Fibroblast of lung (primary cell): ENCODE measurements at regions not wholly inside any gene's neighbourhood (a gene's known extent, or its start where the extent isn't known, plus 50 kb on each side); places are given as distances from the start of the nearest gene placed in this dataset.

Source experiments
- CTCF ChIP-seq, 2 donors: IDR thresholded peaks in 1 of 2; conservative IDR thresholded peaks in 1 of 2; 1 replicate in 1 of 2; 2 replicates in 1 of 2; pipeline ENCODE4 v1.5.1; 2011 to 2012; ENCODE audit warnings: low read length in 2 of 2, control low read depth in 1 of 2, inconsistent platforms in 1 of 2, low read depth in 1 of 2, mild to moderate bottlenecking in 1 of 2
- EZH2 ChIP-seq: IDR thresholded peaks from 2 replicates; pipeline ENCODE4 v1.5.1; 2012; ENCODE audit warnings: low read length, control low read depth, mild to moderate bottlenecking; ENCODE audit errors: missing control alignments

GRCh38 chr13:86299128-86299527 is 499.9 kb upstream of the SLITRK6 start:
- TF ChIP-seq CTCF (conservative IDR thresholded peaks at IDR 0.05 in 1 of 2, IDR thresholded peaks at IDR 0.05 in 1 of 2; ENCODE audit: low read depth in 1 of 2, low read length in 2 of 2), result no peak
- no peak for TF ChIP-seq EZH2
